Central memory CD4-positive, alpha-beta T cell (primary cell): ENCODE measurements at regions not wholly inside any gene's neighbourhood (a gene's known extent, or its start where the extent isn't known, plus 50 kb on each side); places are given as distances from the start of the nearest gene placed in this dataset.

Source experiments
- DNase-seq: peaks from one replicate; pipeline ENCODE4 v3.0.0; 2022

DNA sequence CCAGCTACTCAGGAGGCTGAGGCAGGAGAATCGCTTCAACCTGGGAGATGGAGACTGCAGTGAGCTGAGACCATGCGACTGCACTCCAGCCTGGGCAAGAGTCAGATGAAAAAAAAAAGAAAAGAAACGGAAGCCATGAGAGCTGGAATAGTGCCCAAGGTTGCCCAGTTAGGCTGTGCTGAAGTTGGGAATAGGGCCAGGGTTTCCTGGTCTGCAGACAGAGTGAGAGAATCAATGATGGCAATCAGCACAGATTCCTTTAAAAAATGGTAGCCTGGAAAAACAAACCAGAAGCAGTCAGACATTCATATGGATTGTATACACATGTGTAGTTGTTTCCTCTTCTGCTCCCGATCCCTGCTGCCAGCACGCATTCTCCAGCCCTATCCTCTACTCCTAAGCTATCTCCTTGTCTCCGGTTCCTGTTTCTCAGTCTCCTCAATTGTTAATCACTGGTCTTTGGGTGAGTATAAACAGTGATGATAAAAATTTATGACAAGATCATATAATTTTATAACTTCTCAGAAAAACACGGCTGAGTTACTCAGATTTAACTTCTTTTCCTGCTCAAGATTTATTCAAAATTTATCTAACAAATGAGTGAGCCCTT is 316.2 kb upstream of the UMPS start:
- DNase-seq: no peak

DNA sequence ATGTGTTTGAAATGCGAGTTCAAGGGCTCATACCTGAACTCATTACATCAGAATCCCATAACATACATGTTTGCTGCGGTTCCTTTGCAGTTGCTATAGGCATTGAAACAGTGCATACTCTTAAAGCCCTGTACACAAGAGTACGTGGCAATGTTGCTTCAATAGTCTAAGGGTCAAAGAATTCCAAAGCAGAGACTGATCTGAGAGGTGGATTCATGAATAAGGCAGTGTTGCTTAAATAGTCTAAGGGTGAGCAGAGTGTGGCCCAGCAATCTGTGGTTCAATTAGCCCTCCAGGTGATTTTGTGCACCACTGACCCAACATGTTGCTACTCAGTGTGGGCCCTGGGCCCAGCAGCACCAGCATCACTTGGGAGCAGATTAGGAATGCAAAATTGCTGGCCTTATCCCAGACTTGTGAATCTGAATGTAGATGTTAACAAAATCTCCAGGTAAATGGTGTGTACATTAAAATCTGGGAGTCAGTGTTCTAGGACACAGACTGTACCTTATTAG is 314.7 kb upstream of the UMPS start:
- no peak for DNase-seq

DNA sequence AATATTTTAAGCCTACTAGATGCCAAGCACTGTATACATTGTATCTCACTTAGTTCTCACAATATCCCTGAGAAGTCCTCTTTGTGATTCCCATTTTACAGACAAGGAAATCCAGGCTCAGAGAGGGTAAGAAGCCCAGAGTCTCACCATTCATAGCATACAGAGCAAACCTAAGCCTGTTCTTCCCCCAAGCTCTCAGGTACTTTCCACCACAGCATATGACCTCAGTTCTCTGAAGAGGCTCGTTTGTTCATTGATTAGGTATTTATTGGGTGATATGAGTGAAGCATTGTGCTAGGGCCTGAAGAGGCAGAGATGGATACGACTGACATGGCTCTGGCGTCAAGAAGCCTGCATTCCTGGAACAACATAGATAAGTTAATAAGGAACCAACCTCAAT is 310.9 kb upstream of the UMPS start:
- no peak for DNase-seq

DNA sequence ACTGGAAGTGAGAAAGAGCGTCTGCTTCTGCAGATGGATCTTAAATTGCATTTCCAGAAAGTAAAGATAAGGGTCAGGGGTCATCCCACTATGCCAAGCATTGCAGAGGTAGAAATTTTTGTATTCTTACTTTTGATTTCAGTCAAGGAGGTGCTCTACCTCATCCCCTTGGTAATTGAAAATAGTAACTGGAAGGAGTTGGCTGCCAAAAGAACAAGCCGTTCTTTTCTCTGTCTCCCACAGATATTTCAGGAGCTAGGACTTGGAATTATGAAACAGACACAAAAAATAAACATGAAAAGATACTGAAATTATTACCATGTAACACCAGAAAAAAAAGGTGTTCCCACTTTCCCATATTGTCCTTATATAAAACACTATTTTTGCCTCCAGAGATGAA is 309.9 kb upstream of the UMPS start:
- DNase-seq: no peak

DNA sequence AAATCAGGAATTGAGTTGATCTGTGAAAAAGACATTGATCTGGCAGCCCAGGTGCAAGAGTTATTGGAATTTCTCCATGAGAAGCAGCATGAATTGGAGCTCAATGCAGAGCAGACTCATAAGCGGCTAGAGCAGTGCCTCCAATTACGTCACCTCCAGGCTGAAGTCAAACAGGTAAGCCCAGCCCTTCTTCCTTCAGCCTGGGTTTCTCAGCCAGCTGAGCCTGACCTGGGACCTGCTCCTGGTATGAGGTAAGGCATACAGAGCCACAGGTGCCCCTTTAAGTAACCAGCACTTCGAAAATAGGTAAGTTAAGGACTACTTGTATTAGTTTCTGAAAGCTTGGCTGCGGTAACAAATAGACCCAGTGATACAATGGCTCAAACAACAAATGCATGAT is 307.4 kb upstream of the UMPS start:
- DNase-seq: no peak

DNA sequence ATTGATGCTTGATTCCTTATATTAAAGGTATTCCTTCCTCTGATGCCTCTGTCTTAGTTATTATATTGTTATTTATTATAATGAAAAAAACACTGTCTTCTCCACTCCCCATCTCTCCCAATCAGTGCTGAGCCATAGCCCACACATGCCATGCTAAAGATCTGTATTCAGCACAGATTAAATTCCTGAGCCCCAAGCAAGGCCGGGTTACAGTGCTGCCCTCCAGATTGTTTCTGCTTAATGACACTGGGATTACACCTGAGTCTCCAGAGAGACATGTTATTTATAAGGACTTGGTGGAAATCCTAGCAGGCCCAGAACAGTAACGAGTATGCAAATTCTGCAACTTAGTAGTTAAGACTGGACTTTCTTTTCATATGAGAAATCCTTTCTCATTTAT is 305.9 kb upstream of the UMPS start:
- DNase-seq: no peak

DNA sequence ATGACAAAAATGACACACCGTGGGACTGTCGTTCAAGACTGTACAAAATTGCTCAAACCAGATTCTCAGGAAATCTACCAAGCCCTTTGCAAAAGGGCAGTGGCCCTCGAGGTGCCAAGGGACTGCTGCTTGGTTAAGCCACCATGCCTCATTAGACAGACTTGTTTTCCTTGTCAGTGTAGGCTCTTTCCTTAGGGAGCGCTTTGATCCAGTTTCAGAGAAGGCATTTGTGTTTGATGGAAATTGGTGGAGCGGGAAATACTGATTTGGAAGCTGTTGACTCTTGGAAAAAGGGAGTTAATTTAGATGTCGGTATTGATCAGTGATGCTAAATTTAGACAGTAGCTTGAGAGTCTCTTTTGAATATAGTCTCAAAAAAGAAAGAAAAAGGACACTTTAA is 304.3 kb upstream of the UMPS start:
- DNase-seq: no peak

DNA sequence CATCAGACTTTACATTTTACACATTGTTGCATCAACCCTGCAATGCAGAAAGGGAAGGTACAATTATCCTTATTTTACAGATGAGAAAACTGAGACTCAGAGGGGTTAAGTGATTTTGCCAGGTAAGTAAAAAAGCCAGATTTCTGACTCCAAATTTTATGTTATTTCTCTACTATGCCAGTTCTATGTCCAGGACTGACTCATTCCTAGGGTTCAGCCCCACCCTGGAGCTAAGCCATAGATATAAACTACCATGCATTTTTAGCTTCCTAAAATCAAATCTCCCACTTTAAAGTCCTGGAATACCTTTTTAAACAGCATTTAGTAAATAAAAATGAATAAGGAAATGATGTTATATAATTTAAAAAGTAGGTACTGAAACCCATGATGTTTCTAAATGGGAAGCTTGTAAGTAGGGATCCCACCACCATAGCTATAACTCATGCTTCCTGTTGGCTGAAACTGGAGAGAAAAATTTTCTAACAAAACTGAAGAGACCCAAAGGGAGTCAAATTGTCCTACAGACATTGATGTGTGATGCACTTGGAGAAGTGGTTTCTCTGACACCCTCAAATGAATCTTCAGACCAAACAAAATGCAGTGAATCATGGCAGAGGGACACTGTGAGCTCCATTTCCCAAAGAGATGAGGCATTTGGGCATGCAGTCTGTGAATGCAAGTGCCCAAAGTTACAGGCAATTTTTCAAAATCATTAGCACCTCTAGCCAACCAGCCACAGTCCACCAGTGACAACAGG is 301.7 kb upstream of the UMPS start:
- no peak for DNase-seq

DNA sequence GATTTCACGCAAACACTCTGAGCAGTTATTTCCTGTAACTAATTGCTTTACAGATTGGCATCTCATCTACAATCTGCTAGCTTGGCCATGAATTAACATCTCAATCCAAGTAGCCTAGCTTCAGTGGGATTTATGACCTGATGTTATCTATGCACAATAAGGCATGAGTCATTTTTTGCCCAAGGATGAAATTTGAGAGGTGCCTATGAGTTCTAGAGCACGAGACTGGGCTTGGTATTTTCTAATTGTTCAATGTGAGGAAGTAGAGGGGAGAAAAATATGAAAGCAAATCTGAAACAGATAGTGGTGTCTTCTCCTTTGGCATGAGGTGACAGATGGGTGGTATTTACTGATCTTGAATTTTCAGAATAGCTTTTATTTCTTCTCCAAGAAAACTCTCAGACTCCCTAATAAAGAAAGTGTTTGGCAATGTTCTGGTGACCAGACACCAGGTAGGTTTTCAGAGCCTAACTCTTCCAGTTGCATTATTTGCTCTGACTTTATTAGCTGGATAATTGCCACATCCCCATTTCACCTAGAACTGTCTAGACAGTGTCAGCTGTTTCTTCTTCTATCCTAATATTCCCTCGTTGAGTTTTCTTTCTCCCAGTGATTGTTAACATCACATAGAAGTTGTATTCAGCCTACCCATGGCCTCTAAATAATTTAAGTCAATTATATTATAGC is 301.0 kb upstream of the UMPS start:
- no peak for DNase-seq

DNA sequence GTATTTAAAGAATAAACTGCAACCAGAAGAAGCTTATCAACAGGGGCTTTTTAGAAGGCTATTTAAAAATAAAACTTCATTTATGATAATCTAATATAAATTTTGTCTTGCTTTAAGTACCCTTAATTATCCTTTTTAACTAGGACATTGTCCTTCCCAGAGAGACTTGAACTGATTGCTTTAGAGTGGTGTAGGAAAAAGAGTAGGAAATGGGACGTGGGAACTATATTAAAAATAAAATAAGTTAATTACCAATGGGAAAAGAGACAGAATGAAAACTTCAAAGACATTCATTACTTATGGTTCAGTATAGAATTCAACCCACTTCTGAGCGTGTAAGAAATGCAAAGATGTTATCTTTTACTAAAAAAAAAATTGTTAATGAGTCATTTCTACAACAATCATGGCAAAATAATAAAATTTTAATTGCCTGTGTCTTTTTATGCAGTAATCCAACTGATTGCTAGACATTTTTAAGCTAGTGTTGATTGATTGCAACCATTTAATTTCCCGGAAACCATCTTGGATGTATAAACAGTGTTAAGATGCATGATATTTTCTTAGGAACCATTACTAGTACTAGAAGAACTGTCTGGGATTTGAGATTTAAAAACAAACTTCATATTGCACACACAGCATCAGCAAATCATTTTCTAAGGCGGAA is 298.8 kb upstream of the UMPS start:
- DNase-seq: no peak

DNA sequence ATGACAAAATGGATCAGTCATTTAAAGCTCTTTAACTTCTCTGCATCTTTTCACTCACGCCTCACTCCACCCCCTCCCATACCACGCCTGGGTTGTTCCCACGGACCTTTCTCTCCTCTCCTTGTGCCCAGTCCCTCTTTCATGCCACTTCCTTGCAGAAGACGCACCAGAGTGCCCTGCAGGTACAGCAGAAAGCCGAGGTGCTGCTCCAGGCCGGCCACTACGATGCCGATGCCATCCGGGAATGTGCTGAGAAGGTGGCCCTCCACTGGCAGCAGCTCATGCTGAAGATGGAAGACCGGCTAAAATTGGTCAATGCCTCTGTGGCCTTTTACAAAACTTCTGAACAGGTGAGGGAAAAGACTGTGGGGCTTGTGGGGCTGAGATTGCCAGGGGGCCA is 296.1 kb upstream of the UMPS start:
- no peak for DNase-seq

DNA sequence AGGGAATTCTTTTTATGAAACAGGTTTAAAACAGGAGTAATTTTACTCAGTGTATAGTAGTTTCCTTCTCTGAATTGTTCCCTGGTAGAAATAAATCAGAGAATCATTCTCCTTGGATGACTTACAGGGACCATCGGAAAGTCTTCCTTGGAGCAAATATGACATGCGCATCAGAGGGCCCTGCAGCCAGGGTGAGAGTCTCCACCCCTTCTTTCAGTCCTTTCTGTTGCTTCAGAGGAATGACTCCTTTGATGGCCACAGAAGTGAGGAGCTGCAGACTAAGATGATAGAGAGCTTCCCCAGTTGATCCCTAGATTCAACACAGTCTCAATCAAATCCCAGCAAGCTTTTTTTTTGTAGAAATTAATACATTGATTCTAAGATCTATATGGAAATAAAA is 294.8 kb upstream of the UMPS start:
- no peak for DNase-seq

DNA sequence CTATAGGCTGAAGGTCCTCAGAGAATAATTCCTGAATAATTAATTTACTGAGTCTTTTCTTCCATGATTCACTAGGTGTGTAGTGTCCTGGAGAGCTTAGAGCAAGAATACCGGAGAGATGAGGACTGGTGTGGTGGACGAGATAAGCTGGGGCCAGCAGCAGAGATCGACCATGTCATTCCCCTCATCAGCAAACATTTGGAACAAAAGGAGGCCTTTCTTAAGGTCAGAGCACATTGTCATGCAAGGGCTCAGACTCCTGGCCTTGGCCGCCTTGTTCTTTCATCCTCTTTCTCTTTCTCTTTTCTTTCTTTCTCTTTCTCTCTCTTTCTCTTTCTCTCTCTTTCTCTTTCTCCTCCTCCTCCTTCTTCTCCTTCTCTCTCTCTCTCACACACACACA is 291.4 kb upstream of the UMPS start:
- no peak for DNase-seq

DNA sequence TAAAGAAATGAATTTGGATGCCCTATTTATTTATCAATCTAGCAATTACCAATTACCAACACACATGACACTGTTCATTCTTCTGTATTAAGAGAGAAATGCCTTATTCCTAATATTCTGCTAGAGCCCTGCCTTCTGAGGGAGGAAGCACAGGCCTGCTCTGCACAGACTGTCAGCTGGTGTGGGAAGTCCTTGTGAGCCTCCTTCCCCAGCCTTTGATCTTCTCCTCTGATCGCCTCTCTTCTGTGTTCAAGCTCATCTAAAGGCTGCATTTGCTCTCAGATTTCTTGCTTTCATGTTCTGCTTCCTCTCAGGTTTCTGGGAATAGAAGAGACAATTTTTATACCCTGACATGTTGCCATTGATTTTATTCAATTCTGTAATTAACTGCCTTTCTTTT is 290.6 kb upstream of the UMPS start:
- no peak for DNase-seq

DNA sequence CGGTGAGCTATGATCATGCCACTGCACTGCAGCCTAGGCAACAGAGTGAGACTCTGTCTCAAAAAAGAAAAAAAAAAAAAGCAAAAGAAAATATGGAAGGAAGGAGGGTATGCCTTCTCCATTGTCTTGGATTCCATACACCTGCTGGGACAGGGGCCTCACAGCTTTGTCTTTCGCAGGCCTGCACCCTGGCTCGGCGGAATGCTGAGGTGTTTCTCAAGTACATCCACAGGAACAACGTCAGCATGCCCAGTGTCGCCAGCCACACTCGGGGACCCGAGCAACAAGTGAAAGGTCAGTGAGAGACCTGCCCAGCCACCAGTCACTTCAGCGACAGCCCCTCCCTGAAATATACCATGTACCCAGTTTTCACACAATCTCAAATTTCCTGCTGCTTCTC is 288.5 kb upstream of the UMPS start:
- DNase-seq: no peak

DNA sequence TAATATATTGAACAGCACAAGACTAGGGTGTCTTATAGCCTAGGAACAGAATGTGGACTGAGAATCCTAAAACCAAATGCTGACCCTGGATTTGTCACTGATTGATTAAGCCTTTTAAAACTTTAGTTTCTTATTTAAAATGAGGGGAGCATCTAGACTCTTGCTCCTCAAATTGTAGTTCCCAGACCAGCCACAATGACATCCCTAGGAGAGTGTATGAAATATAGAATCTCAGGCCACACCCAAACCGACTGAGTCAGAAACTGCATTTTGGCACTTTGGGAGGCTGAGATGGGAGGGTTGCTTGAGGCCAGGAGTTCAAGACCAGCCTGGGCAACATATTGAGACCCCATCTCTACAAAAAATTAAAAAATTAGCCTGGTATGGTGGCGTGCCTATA is 287.8 kb upstream of the UMPS start:
- no peak for DNase-seq

DNA sequence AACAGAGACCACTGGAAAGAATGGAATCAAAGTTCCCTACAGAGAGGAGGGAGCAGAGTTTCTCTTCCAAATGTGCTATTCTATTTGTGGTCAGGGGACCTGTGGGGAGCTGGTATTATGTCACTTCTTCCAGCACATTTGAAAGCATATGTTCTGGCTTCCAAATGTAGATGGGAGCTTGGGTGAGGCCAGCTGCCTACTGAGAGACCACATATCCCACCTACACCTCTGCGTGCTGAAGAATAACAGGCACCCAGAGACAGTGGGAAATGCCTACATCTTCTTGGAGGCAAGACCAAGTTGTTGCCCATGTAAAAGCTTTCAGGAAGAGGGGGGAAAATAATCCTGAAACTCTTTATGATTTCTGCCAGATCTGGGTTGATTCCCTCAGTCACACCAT is 286.8 kb upstream of the UMPS start:
- no peak for DNase-seq

DNA sequence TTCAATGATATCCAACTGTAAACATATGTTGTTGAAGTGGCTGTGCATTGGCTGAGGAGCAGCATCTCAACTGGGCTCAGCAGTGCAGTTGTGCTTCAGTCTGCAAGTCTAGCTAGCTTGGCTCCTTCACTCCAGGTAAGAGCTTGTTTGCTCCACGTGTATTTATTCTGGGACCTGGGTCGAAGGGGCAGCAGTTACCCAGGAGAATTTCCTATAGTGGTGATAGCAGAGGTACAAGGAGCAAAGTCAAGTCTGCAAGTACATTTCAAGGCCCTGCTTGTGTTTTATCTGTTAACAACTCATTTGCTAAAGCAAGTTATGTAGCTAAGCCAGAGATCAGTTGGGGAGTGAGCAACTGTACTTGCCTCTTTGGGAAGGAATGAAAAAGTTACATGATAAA is 286.2 kb upstream of the UMPS start:
- no peak for DNase-seq

DNA sequence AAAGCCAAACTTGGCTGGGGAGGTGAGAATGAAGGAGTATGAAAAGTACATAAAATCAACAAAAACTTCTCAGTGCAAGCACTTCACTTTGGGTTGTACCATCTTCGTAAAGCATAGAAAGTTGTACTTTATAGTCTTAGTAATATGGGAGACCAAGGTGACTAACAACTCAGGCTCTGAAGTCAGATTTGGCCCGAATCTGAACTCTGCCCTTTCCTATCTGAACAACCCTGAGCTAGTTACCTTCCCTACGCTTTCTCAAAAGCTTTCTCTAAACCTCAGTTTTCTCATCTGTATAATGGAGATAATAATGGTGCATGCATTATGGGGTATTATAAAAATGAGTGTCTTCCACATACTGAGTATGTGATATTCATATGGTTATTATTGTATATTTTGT is 285.4 kb upstream of the UMPS start:
- no peak for DNase-seq

DNA sequence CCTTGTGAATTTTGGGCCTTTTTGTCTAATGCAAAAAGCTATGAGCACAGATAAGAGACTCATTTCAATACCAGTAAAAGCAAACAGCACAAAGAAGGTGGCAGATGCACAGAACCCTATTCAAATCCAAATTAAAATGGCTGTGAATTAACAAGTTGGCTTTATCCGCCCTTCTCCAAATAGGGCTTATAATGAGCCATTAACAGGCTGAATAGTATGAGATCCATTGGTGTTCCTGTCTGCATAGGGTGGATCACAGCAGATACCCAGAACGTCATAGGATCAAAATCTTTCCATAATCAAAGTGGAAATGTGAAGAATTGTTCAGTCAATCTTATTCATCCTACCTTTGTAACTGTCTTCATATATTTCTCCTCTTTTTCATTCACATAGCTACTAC is 282.4 kb upstream of the UMPS start:
- DNase-seq: no peak

DNA sequence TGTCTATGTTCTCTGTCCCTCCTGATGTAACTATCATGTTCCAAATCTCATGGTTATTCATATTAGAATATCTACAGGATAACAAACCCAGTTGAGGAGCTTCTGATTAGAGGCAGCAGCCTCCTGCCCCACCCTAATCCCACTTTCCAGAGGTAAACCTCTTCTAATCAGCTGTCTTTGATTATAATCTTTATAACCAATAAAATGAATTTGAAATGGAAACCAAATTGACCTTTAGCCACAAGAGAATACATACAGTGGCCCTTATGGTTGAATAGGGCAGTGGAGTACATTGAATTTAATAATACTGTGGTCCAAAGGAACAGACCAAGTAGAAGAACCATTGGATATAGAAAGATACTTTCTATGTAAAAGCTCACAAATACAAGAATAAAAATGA is 281.3 kb upstream of the UMPS start:
- DNase-seq: no peak

DNA sequence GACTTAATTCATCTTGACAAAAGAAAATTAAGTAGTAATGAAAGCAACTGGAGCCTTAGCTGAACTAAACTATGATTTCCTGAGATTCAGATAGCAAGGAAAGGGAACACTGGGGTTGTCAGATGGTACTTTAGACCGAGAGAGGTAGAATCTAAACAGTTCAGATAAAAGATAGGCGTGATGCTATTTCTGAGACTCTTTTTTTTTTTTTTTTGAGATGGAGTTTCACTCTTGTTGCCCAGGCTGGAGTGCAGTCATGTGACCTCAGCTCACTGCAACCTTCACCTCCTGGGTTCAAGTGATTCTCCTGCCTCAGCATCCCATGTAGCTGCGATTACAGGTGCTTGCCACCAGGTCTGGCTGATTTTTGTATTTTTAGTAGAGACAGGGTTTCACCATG is 279.9 kb upstream of the UMPS start:
- no peak for DNase-seq

DNA sequence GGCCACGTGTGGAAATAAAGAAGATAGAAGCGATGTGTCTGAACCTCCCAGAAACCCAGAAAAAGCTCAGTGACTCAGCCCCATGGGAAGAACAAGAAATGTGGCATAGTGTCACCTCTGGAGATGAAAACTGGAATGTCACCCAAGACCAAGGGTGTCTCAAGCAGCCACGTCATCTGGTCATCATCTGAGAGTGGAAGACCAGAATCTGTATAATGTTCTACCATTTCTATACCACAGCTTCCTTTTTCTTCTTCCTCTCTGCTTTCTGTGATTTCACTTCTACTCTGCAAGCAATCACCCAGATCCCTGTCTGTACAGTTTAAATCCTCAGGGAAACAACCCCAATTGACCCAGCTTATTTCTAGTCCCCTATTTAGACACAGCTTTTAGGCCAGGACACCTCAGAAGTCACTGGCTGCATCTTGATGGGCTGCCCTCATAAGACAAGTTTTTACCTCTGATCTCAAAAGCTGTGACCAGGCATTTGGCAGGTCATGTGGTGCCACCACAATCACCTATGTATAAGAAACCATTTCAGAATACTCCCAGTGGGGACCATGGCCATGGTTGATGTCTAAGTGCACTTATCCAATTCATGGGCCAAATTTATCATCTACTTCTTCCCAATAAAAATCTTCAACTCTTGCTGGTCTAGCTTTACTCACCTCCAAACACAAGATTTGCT is 278.5 kb upstream of the UMPS start:
- DNase-seq: no peak
